H9 (cell line): ENCODE measurements at regions not wholly inside any gene's neighbourhood (a gene's known extent, or its start where the extent isn't known, plus 50 kb on each side); places are given as distances from the start of the nearest gene placed in this dataset.

Experiments
- DNase-seq: peaks from one replicate; pipeline ENCODE4 v3.0.0-alpha.2; 2017
- H2AFZ ChIP-seq: one replicate; pipeline ENCODE4 v1.6.1; 2013; ENCODE audit warnings: mild to moderate bottlenecking, low read length, control low read depth, moderate library complexity
- H2AK5ac ChIP-seq: 2 replicates; pipeline ENCODE4 v1.6.1; 2013; ENCODE audit warnings: low read length, control low read depth, mixed read lengths; ENCODE audit not compliant: insufficient read length
- H2BK120ac ChIP-seq: one replicate; pipeline ENCODE4 v1.6.1; 2013; ENCODE audit warnings: low read depth, mild to moderate bottlenecking, low read length, control low read depth, inconsistent platforms; ENCODE audit not compliant: poor library complexity, severe bottlenecking
- H2BK12ac ChIP-seq: 2 replicates; pipeline ENCODE4 v1.6.1; 2013; ENCODE audit warnings: low read length, control low read depth, mixed read lengths, low read depth; ENCODE audit not compliant: insufficient read length
- H2BK15ac ChIP-seq: 2 replicates; pipeline ENCODE4 v1.6.1; 2013; ENCODE audit warnings: low read depth, low read length, control low read depth
- H2BK20ac ChIP-seq: one replicate; pipeline ENCODE4 v1.6.1; 2013; ENCODE audit warnings: low read depth, mild to moderate bottlenecking, low read length, control low read depth, inconsistent platforms; ENCODE audit not compliant: poor library complexity, severe bottlenecking
- H2BK5ac ChIP-seq: 2 replicates; pipeline ENCODE4 v1.6.1; 2013; ENCODE audit warnings: low read length, control low read depth, mixed read lengths; ENCODE audit not compliant: insufficient read length
- H3K14ac ChIP-seq: 2 replicates; pipeline ENCODE4 v1.6.1; 2013; ENCODE audit warnings: low read length, control low read depth; ENCODE audit not compliant: insufficient read depth
- H3K18ac ChIP-seq: 2 replicates; pipeline ENCODE4 v1.6.1; 2013; ENCODE audit warnings: low read depth, mild to moderate bottlenecking, mixed read lengths, low read length, control low read depth; ENCODE audit not compliant: insufficient read length
- H3K23ac ChIP-seq: 2 replicates; pipeline ENCODE4 v1.6.1; 2013; ENCODE audit warnings: low read length, control low read depth, mixed read lengths, low read depth; ENCODE audit not compliant: insufficient read length
- H3K23me2 ChIP-seq: 2 replicates; pipeline ENCODE4 v1.6.1; 2013; ENCODE audit warnings: low read depth, mild to moderate bottlenecking, mixed read lengths, low read length, control low read depth; ENCODE audit not compliant: insufficient read length, poor library complexity, severe bottlenecking
- H3K27ac ChIP-seq: 2 replicates; pipeline ENCODE4 v1.5.1; 2013; ENCODE audit warnings: low read length, control low read depth, mixed read lengths, low read depth; ENCODE audit not compliant: insufficient read length
- H3K27me3 ChIP-seq: 2 replicates; pipeline ENCODE4 v1.6.1; 2013; ENCODE audit warnings: low read length, control low read depth, inconsistent platforms; ENCODE audit not compliant: insufficient read depth
- H3K4ac ChIP-seq: 2 replicates; pipeline ENCODE4 v1.6.1; 2013; ENCODE audit warnings: low read depth, mild to moderate bottlenecking, control low read depth, inconsistent platforms, low read length, moderate library complexity
- H3K4me1 ChIP-seq: 2 replicates; pipeline ENCODE4 v1.6.1; 2013; ENCODE audit warnings: low read length, control low read depth, inconsistent platforms; ENCODE audit not compliant: insufficient read depth
- H3K4me2 ChIP-seq: 2 replicates; pipeline ENCODE4 v1.6.1; 2013; ENCODE audit warnings: low read length, control low read depth, mixed read lengths; ENCODE audit not compliant: insufficient read length, insufficient read depth
- H3K56ac ChIP-seq: 2 replicates; pipeline ENCODE4 v1.6.1; 2013; ENCODE audit warnings: low read depth, mild to moderate bottlenecking, mixed read lengths, low read length, control low read depth; ENCODE audit not compliant: insufficient read length
- H3K79me1 ChIP-seq: 2 replicates; pipeline ENCODE4 v1.6.1; 2013; ENCODE audit warnings: low read depth, mild to moderate bottlenecking, moderate library complexity, low read length, control low read depth, inconsistent platforms; ENCODE audit not compliant: insufficient read depth, poor library complexity, severe bottlenecking
- H3K79me2 ChIP-seq: 2 replicates; pipeline ENCODE4 v1.6.1; 2013; ENCODE audit warnings: low read length, control low read depth, inconsistent platforms; ENCODE audit not compliant: insufficient read depth
- H3K9ac ChIP-seq: 2 replicates; pipeline ENCODE4 v1.6.1; 2013; ENCODE audit warnings: low read length, control low read depth, mixed read lengths; ENCODE audit not compliant: insufficient read length; ENCODE audit errors: extremely low read depth
- H3K9me3 ChIP-seq: one replicate; pipeline ENCODE4 v1.6.1; 2013; ENCODE audit warnings: low read depth, low read length, inconsistent platforms; ENCODE audit not compliant: control insufficient read depth
- H3T11ph ChIP-seq: one replicate; pipeline ENCODE4 v1.6.1; 2013; ENCODE audit warnings: mild to moderate bottlenecking, low read length, control low read depth, inconsistent platforms
- H4K20me1 ChIP-seq: one replicate; pipeline ENCODE4 v1.6.1; 2013; ENCODE audit not compliant: control insufficient read depth, insufficient read length, insufficient read depth
- H4K5ac ChIP-seq: 2 replicates; pipeline ENCODE4 v1.6.1; 2013; ENCODE audit warnings: low read depth, mild to moderate bottlenecking, mixed read lengths, low read length, control low read depth; ENCODE audit not compliant: insufficient read length
- H4K8ac ChIP-seq: replicated peaks from 2 replicates; pipeline ENCODE4 v1.6.1; 2013; ENCODE audit warnings: low read length, control low read depth, mixed read lengths, low read depth; ENCODE audit not compliant: insufficient read length
- H4K91ac ChIP-seq: 2 replicates; pipeline ENCODE4 v1.6.1; 2013; ENCODE audit warnings: low read depth, mild to moderate bottlenecking, moderate library complexity, mixed read lengths, low read length, control low read depth; ENCODE audit not compliant: insufficient read length
- H3K27ac Mint-ChIP-seq, 3 experiments: 2 replicates in 2 of 3; 3 replicates in 1 of 3; pipeline ENCODE4 v1.8.0; 2020 to 2021; ENCODE audit warnings: mixed read lengths in 3 of 3, mild to moderate bottlenecking in 1 of 3, moderate library complexity in 1 of 3
- H3K27me3 Mint-ChIP-seq: 2 replicates; pipeline ENCODE4 v1.8.0; 2021; ENCODE audit warnings: low read depth, mild to moderate bottlenecking, moderate library complexity, mixed read lengths
- H3K36me3 Mint-ChIP-seq, 3 experiments: 2 replicates in 2 of 3; 3 replicates in 1 of 3; pipeline ENCODE4 v1.8.0; 2020 to 2021; ENCODE audit warnings: low read depth in 3 of 3, mixed read lengths in 3 of 3; ENCODE audit not compliant: insufficient read depth in 1 of 3
- H3K4me1 Mint-ChIP-seq, 2 experiments: 2 replicates each; pipeline ENCODE4 v1.8.0; 2020; ENCODE audit warnings: mixed read lengths in 2 of 2
- H3K4me3 Mint-ChIP-seq, 2 experiments: 2 replicates in 1 of 2; 3 replicates in 1 of 2; pipeline ENCODE4 v1.8.0; 2020 to 2021; ENCODE audit warnings: mild to moderate bottlenecking in 2 of 2, mixed read lengths in 2 of 2, moderate library complexity in 1 of 2
- H3K9me3 Mint-ChIP-seq, 2 experiments: 2 replicates in 1 of 2; 3 replicates in 1 of 2; pipeline ENCODE4 v1.8.0; 2020; ENCODE audit warnings: mild to moderate bottlenecking in 2 of 2, mixed read lengths in 2 of 2, moderate library complexity in 1 of 2
- CTCF ChIP-seq: fragments of 200-600 bp; sonication (generic); conservative IDR thresholded peaks from 3 replicates; pipeline ENCODE4 v1.8.0; 2021; ENCODE audit warnings: antibody characterized with exemption, mild to moderate bottlenecking
- WGBS: extraction: QIAGEN DNeasy Blood & Tissue Kit; methylation state at CpG from one replicate; pipeline ENCODE4 v1.1.7; 2013; ENCODE audit warnings: missing lambda C conversion rate, low lambda C conversion rate, mixed read lengths; ENCODE audit not compliant: insufficient read length; ENCODE audit errors: extremely low coverage; 5-methylcytosine and 5-hydroxymethylcytosine counted together

- no peak overlapping the region for H2AK5ac ChIP-seq
- no peak overlapping the region for H3K23ac ChIP-seq
- H3K4me1 ChIP-seq, result no peaks in the 10 kb centered on the region; the same call in 1 of the 2 replicates
- H2AFZ ChIP-seq, result no peak overlapping the region
- H4K20me1 ChIP-seq, result no peaks in the 10 kb centered on the region
- H3K18ac ChIP-seq, result no peak overlapping the region
- no peak overlapping the region for H3K14ac ChIP-seq
- H3K23me2 ChIP-seq, result no peaks in the 10 kb centered on the region
- no peak overlapping the region for H2BK120ac ChIP-seq
- no peaks in the 10 kb centered on the region; the same call in 1 of the 2 replicates for H3K27me3 ChIP-seq
- no peak for DNase-seq
- no peak overlapping the region for H3K56ac ChIP-seq
- no peak for TF ChIP-seq CTCF
- H2BK12ac ChIP-seq, result no peak overlapping the region
- H3K9me3 Mint-ChIP-seq, result no peaks in the 10 kb centered on the region; a peak in 1 of 5 replicates
- H3K27ac Mint-ChIP-seq, result no peak overlapping the region
- no peaks in the 10 kb centered on the region for H3K79me2 ChIP-seq
- H3K9me3 ChIP-seq, result no peaks in the 10 kb centered on the region
- no peak overlapping the region for H2BK15ac ChIP-seq
- H2BK20ac ChIP-seq, result no peak overlapping the region
- H3T11ph ChIP-seq, result no peak overlapping the region
- WGBS, result no CpG with 5 or more reads among the region's 6 CpGs
- H3K36me3 Mint-ChIP-seq, result no peaks in the 10 kb centered on the region
- no peak overlapping the region for H3K27ac ChIP-seq
- no peak overlapping the region for H4K5ac ChIP-seq
- no peak overlapping the region for H3K9ac ChIP-seq
- no peaks in the 10 kb centered on the region for H3K79me1 ChIP-seq
- peaks cover 21 to 34% of the 10 kb centered on the region in 2 experiments for H3K4me1 Mint-ChIP-seq
- no peak overlapping the region for H2BK5ac ChIP-seq
- no peak overlapping the region for H4K91ac ChIP-seq
- H4K8ac ChIP-seq, result no peak overlapping the region
- peaks cover 28% of the 10 kb centered on the region for H3K27me3 Mint-ChIP-seq
- H3K4me3 Mint-ChIP-seq, result no peak overlapping the region
- H3K4me2 ChIP-seq, result no peak overlapping the region
- H3K4ac ChIP-seq, result no peak overlapping the region
Observed at GRCh38 chr12:114746297-114747011, 62.5 kb upstream of the TBX3 start.
